ENCODE measurements at regions not wholly inside any gene's neighbourhood (a gene's known extent, or its start where the extent isn't known, plus 50 kb on each side); places are given as distances from the start of the nearest gene placed in this dataset.

GRCh38 chr4:135839712-135840111 is 1638.1 kb upstream of the PABPC4L start:
- TF ChIP-seq POLR2AphosphoS5 (IDR thresholded peaks at IDR 0.05; ENCODE audit: low read depth): no peak
- TF ChIP-seq CTCF (IDR thresholded peaks at IDR 0.05; ENCODE audit: insufficient read depth, low read length): no peak
- no peak for TF ChIP-seq REST (IDR thresholded peaks at IDR 0.05; ENCODE audit: insufficient replicate concordance, low read depth)
- no peak for TF ChIP-seq SPI1 (IDR thresholded peaks at IDR 0.05; ENCODE audit: borderline replicate concordance, low read depth)

Data from HL-60 (cell line).